ENCODE measurements at regions not wholly inside any gene's neighbourhood (a gene's known extent, or its start where the extent isn't known, plus 50 kb on each side); places are given as distances from the start of the nearest gene placed in this dataset.

DNA sequence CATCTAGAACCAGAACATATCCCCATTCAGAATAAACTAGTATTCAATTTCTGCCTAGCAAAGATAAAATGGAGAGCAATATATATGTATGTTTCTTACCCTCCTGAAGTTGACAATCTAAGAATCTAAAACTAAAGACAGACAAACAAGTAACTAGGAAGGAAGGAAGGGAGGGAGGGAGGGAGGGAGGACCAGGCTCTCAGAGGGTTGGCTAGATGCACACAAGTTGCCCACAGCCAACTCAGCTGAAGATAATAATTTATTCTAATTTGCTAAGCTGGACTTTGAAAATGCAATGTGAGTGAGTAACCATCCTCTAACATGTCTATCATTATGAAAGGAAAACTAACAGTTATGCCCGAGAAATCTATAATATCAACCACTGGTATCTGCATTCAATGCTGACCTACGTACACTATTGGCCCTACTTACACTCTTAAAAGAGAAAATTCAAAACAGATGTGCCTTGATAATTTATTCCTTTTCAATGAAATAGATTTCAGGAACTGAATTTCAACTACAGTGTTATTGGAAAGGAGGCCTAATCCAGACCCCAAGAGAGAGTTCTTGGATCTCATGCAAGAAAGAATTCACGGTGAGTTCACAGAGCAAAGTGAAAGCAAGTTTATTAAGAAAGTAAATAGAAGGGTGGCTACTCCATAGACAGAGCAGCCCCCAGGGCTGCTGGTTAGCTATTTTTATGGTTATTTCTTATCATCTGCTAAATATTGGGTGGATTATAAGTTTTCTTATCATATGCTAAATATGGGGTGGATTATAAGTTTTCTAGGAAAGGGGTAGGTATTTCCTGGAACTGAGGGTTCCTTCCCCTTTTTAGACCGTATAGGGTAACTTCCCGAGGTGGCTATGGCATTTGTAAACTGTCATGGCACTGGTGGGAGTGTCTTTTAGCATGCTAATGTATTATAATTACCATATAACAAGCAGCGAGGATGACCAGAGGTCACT is 288.5 kb upstream of the SLC39A10 start:
- TF ChIP-seq, protein P1, sequence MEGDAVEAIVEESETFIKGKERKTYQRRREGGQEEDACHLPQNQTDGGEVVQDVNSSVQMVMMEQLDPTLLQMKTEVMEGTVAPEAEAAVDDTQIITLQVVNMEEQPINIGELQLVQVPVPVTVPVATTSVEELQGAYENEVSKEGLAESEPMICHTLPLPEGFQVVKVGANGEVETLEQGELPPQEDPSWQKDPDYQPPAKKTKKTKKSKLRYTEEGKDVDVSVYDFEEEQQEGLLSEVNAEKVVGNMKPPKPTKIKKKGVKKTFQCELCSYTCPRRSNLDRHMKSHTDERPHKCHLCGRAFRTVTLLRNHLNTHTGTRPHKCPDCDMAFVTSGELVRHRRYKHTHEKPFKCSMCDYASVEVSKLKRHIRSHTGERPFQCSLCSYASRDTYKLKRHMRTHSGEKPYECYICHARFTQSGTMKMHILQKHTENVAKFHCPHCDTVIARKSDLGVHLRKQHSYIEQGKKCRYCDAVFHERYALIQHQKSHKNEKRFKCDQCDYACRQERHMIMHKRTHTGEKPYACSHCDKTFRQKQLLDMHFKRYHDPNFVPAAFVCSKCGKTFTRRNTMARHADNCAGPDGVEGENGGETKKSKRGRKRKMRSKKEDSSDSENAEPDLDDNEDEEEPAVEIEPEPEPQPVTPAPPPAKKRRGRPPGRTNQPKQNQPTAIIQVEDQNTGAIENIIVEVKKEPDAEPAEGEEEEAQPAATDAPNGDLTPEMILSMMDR (IDR thresholded peaks at IDR 0.05), result no peak
- TF ChIP-seq POLR2A (IDR thresholded peaks at IDR 0.05), result no peak

All from lower leg skin (tissue), 3 donors.